Tibial nerve (tissue), 4 donors: ENCODE measurements at regions not wholly inside any gene's neighbourhood (a gene's known extent, or its start where the extent isn't known, plus 50 kb on each side); places are given as distances from the start of the nearest gene placed in this dataset.

Source experiments
- DNase-seq, 2 donors: peaks; one replicate each; pipeline ENCODE4 v3.0.0-alpha.2; 2019; ENCODE audit warnings: low spot score in 2 of 2
- H3K27ac ChIP-seq, 4 donors: fragments of 200-600 bp; sonication (generic) in 3 of 4; one replicate each; pipeline ENCODE4 v1.5.1; 2017 to 2019; ENCODE audit warnings: mild to moderate bottlenecking in 1 of 4
- H3K27me3 ChIP-seq, 2 donors: fragments of 200-600 bp; sonication (generic) in 1 of 2; one replicate each; pipeline versions ENCODE4 v1.5.1 to v1.6.0; 2017 to 2019
- H3K36me3 ChIP-seq, 3 donors: fragments of 200-600 bp; sonication (generic); one replicate each; pipeline ENCODE4 v1.5.1; 2018 to 2019
- H3K4me1 ChIP-seq, 4 donors: fragments of 200-600 bp; sonication (generic) in 3 of 4; one replicate each; pipeline ENCODE4 v1.5.1; 2017 to 2019
- H3K4me3 ChIP-seq, 4 donors: fragments of 200-600 bp; sonication (generic) in 3 of 4; one replicate each; pipeline ENCODE4 v1.5.1; 2017 to 2019; ENCODE audit warnings: mild to moderate bottlenecking in 1 of 4, moderate library complexity in 1 of 4
- H3K9me3 ChIP-seq, 4 donors: fragments of 200-600 bp; sonication (generic) in 3 of 4; one replicate each; pipeline ENCODE4 v1.5.1; 2017 to 2019
- EP300 ChIP-seq, 2 donors: sonication (generic); formaldehyde crosslinking; IDR thresholded peaks; one replicate each; pipeline ENCODE4 v1.6.1; 2017; ENCODE audit warnings: antibody characterized with exemption in 2 of 2, mild to moderate bottlenecking in 1 of 2
- POLR2A ChIP-seq, 2 donors: fragments of 450-650 bp; IDR thresholded peaks; one replicate each; pipeline ENCODE4 v1.6.1; 2017; ENCODE audit warnings: antibody characterized with exemption in 2 of 2, mild to moderate bottlenecking in 2 of 2, moderate library complexity in 2 of 2
- WGBS, 2 donors: methylation state at CpG; one replicate each; pipeline ENCODE4 v1.1.5; 2018; 5-methylcytosine and 5-hydroxymethylcytosine counted together
- TF ChIP-seq, protein P1 (sequence below), 5 experiments: fragments of 200-600 bp in 3 of 5; fragments of 450-650 bp in 2 of 5; sonication (generic) in 3 of 5; IDR thresholded peaks; one replicate each; pipeline ENCODE4 v1.5.1; 2016 to 2019; ENCODE audit warnings: antibody characterized with exemption in 5 of 5, mild to moderate bottlenecking in 3 of 5, moderate library complexity in 2 of 5

DNA sequence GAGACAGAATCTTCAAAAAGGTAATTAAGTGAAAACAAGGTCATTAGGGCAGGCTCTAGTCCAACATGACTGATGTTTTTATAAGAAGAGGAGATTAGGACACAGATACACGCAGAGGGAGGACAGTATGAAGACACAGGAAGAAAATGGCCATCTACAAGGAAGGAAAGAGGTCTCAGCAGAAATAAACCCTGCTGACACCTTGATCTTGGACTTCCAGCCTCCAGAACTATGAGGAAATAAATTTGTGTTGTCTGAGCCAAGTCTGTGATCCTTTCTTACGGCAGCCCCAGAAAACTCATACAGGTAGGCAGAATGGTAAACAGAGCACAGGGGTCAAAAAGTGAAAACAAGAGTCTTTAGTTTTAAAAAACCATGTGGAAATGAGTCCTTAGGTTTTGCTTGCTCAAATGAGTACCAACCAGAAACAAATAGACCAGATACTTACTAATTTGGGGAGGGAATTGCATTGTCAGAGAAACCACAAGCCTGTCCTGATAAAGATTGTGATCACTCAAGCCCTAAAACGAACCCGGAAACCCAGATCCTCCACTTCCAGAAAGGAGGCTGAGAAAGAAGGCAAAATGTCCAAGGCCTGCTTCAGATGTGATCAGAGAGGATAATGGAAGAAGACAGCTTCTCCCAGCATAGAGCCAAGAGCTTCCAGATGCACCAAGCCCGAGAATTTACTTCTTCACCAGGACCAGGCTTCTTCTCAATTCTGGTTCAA lies 93.9 kb downstream of the DUSP6 start:
- Histone ChIP-seq H3K4me1 (no peaks in the 10 kb centered on the region), H3K27ac (no peak overlapping the region), H3K27me3 (no peaks in the 10 kb centered on the region), H3K36me3 (no peaks in the 10 kb centered on the region), H3K9me3 (peaks cover 0 to 6% (median 0%) of the 10 kb centered on the region in 4 donors), H3K4me3 (no peak overlapping the region)
- TF ChIP-seq, protein P1, sequence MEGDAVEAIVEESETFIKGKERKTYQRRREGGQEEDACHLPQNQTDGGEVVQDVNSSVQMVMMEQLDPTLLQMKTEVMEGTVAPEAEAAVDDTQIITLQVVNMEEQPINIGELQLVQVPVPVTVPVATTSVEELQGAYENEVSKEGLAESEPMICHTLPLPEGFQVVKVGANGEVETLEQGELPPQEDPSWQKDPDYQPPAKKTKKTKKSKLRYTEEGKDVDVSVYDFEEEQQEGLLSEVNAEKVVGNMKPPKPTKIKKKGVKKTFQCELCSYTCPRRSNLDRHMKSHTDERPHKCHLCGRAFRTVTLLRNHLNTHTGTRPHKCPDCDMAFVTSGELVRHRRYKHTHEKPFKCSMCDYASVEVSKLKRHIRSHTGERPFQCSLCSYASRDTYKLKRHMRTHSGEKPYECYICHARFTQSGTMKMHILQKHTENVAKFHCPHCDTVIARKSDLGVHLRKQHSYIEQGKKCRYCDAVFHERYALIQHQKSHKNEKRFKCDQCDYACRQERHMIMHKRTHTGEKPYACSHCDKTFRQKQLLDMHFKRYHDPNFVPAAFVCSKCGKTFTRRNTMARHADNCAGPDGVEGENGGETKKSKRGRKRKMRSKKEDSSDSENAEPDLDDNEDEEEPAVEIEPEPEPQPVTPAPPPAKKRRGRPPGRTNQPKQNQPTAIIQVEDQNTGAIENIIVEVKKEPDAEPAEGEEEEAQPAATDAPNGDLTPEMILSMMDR (IDR thresholded peaks at IDR 0.05): no peak
- TF ChIP-seq EP300 (IDR thresholded peaks at IDR 0.05): no peak
- TF ChIP-seq POLR2A (IDR thresholded peaks at IDR 0.05): no peak
- no peak for DNase-seq
- 87 to 88% methylated on average over 5 of the region's 5 CpGs for WGBS, 2 donors

DNA sequence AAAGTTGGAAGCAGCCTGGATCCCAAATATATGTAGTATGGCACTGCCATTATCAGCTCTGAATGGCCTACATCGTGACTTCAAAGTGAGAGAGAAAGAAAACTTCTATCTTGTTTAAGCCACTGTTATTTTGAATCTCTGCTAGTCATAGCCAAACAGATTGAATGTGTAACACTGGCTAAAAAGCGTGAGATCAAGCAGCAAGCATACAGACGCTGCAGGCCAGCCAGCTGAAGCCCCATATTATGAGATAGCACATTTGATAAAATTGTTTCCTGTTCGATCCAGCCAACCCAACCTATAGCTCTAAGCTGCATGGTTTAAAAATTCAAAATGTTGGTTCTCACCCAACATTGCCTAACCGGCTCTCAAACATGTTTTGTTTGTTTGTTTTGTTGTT lies 95.0 kb downstream of the DUSP6 start:
- H3K4me1 ChIP-seq: no peaks in the 10 kb centered on the region
- WGBS, 2 donors: 87 to 92% methylated on average over 5 of the region's 5 CpGs

DNA sequence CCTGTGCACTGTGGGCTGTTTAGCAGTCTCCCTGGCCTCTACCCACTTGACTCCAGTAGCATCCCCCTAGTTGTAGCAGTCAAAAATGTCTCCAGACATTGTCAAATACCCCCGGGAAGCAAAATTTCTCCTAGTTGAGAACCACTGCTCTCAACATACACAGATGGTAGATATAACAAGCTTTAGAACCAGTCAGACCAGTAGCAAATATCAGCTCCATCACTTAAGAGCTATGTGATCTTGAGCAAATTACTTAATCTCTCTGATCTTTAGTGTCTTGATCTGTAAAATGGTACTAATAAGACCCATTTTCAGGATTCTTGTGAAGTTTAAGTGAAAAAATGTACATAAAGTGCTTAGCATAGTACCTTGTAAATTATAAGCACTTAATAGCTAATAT lies 96.2 kb downstream of the DUSP6 start:
- H3K9me3 ChIP-seq: peaks cover 0 to 6% (median 0%) of the 10 kb centered on the region in 4 donors
- no peaks in the 10 kb centered on the region for H3K36me3 ChIP-seq
- no peaks in the 10 kb centered on the region for H3K4me1 ChIP-seq
- no peak for DNase-seq
- H3K27ac ChIP-seq: no peak overlapping the region
- 85 to 100% methylated on average over 1 of the region's 1 CpG for WGBS, 2 donors
- TF ChIP-seq, protein P1 (IDR thresholded peaks at IDR 0.05): no peak
- TF ChIP-seq EP300 (IDR thresholded peaks at IDR 0.05): no peak
- TF ChIP-seq POLR2A (IDR thresholded peaks at IDR 0.05): no peak
- no peak overlapping the region for H3K4me3 ChIP-seq
- H3K27me3 ChIP-seq: no peaks in the 10 kb centered on the region

More for the DNA sequence above, 95.0 kb downstream of the DUSP6 start:
- Histone ChIP-seq H3K27ac (no peak overlapping the region), H3K36me3 (no peaks in the 10 kb centered on the region), H3K27me3 (no peaks in the 10 kb centered on the region), H3K4me3 (no peak overlapping the region), H3K9me3 (peaks cover 0 to 6% (median 0%) of the 10 kb centered on the region in 4 donors)
- TF ChIP-seq POLR2A (IDR thresholded peaks at IDR 0.05) (no peak), EP300 (IDR thresholded peaks at IDR 0.05) (no peak)
- TF ChIP-seq, protein P1 (IDR thresholded peaks at IDR 0.05): no peak
- DNase-seq: no peak

DNA sequence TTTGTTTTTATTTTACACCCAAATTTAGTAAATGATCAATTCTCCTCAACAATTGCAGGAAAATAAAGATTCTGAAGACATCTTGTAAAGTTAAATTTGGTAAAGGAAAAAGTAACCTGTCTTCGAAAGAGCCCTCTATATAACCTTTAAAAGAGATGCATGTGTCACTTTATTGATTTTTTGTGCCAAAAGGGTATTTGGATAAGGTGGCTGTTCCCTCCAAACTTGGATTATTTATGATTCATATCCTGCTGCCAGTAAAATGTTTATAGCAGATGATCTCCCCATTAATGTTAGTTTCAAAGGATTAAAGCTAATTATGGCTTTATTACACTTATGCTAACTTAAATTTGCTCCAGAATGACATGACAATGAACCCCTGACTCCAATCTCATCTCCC lies 98.8 kb downstream of the DUSP6 start:
- H3K27me3 ChIP-seq: no peaks in the 10 kb centered on the region
- no peak overlapping the region for H3K4me3 ChIP-seq
- no peaks in the 10 kb centered on the region for H3K36me3 ChIP-seq
- H3K4me1 ChIP-seq: no peaks in the 10 kb centered on the region
- TF ChIP-seq POLR2A (IDR thresholded peaks at IDR 0.05) (no peak), EP300 (IDR thresholded peaks at IDR 0.05) (no peak)
- TF ChIP-seq, protein P1 (IDR thresholded peaks at IDR 0.05): no peak
- H3K27ac ChIP-seq: no peak overlapping the region
- no peak for DNase-seq
- H3K9me3 ChIP-seq: peaks cover 0 to 6% (median 0%) of the 10 kb centered on the region in 4 donors
- WGBS, 2 donors: 98% methylated on average over 1 of the region's 1 CpG

DNA sequence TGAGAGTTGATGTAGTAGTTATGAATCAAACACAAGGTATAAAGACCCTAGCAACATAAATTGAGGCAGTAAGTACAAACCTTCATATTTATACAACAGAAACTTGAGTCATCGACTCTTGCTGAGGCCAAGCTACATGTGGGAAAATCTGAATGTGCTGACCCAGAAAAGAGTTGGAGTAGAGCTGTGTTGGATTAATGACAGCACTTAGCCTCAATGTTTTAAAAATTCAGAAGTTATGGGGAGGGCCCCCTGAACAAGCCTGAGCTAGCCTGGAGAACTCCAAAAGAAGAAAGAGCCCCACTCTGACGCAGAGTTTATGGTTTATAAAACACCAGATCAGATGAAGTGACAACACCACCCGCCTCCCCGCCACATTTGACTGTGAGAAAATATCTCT lies 100.0 kb downstream of the DUSP6 start:
- Histone ChIP-seq H3K27ac (no peak overlapping the region), H3K27me3 (no peaks in the 10 kb centered on the region), H3K9me3 (no peaks in the 10 kb centered on the region), H3K4me1 (no peaks in the 10 kb centered on the region), H3K4me3 (no peak overlapping the region), H3K36me3 (no peaks in the 10 kb centered on the region)
- TF ChIP-seq, protein P1 (IDR thresholded peaks at IDR 0.05): no peak
- no peak for TF ChIP-seq POLR2A (IDR thresholded peaks at IDR 0.05)
- TF ChIP-seq EP300 (IDR thresholded peaks at IDR 0.05): no peak
- WGBS, 2 donors: 74 to 85% methylated on average over 4 of the region's 4 CpGs
- DNase-seq: no peak
